ENCODE measurements at regions not wholly inside any gene's neighbourhood (a gene's known extent, or its start where the extent isn't known, plus 50 kb on each side); places are given as distances from the start of the nearest gene placed in this dataset.

GRCh38 chr3:157807280-157807679, 298.9 kb downstream of the SHOX2 start:
- peak; percentile 31 for DNase-seq (ENCODE audit: low spot score)

GRCh38 chr3:157805538-157805937, 300.7 kb downstream of the SHOX2 start:
- no peak for DNase-seq (ENCODE audit: low spot score)

GRCh38 chr3:157794771-157795170, 291.6 kb upstream of the VEPH1 start:
- DNase-seq (ENCODE audit: low spot score): peak; percentile 49

GRCh38 chr3:157793745-157794144, 290.5 kb upstream of the VEPH1 start:
- DNase-seq (ENCODE audit: low spot score): no peak

GRCh38 chr3:157789162-157789561, 285.9 kb upstream of the VEPH1 start:
- no peak for DNase-seq (ENCODE audit: low spot score)

GRCh38 chr3:157786618-157787017, 283.4 kb upstream of the VEPH1 start:
- peak; percentile 47 for DNase-seq (ENCODE audit: low spot score)

GRCh38 chr3:157786211-157786610, 283.0 kb upstream of the VEPH1 start:
- peak; percentile 75 for DNase-seq (ENCODE audit: low spot score)

- DNase-seq (ENCODE audit: low spot score): peak; percentile 81
These were observed 282.0 kb upstream of the VEPH1 start for GRCh38 chr3:157785102-157785826.

- DNase-seq (ENCODE audit: low spot score): no peak
These were observed 279.0 kb upstream of the VEPH1 start for GRCh38 chr3:157782236-157782635.

DNA sequence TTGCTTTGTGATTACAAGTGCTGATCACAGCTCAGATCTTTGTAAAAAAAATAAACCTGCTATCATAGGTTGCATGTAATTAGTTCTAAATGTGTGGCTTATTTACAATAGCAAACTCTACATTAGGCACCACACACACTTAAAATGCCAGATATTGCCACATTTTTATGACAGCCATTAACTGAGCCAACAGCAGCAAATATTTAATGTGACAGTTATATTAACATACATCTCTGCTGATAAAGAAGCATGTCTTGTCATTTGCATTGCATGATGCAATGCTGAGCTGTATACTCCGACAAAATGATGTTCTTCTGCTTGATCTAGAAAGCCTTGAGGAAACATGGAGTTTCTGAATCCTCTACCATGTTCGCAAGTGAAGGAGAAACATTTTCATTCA, 273.6 kb upstream of the VEPH1 start:
- no peak for DNase-seq (ENCODE audit: low spot score)

DNA sequence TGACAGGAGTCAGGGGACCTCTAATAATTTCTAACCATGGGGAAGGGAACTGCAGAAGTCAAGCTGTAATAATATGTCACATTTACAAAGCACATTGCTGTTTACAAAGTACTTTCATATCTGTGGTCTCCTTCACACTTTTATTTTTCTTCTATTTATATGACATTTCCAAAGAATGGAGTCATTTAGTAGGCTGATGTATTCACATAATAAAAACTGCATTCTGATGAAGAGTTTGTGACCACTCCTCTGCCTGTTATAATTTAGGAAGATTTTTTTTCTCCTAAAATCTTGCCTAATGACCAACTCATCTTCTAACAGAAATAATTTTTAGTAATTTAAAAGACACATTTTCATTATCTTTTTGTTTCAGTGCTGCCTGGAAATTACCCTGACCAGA, 272.2 kb upstream of the VEPH1 start:
- DNase-seq (ENCODE audit: low spot score): no peak

DNA sequence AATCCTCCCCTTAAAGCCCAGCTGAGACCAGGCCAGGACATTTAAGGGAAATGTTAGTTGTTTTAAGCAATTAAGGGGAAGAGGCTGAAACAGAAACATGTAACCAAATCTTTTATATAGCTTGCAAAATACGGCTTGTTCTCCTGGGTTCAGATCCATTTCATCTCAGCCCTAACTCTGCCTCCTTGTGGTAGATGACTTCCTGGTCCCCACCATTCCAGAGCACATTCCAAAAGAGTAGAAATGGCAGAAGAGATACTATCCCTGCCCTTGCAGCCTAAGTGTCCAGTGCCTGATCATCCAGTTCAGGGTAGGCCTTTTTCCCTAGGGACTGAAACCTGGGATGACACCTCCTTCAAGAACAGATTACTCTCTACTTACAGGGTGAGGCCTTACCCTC, 266.2 kb upstream of the VEPH1 start:
- no peak for DNase-seq (ENCODE audit: low spot score)

DNA sequence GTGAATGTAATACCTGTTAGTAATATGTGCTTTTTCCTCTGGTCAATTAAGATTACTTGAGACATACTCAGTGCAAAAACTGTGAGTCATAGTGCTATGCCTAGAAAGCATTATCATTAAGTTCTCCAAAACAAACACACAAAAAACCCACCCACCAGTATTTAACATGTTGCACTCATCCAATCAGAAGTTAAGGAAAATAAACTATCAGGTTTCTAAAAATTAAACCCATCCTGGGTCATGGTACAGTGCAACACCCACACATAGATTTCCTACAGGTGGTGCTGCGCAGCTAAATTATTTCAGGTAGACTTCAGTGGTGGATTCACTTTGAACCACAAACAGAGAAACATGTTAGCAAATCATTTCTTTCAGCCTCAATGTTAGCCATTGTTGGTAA, 264.4 kb upstream of the VEPH1 start:
- no peak for DNase-seq (ENCODE audit: low spot score)

DNA sequence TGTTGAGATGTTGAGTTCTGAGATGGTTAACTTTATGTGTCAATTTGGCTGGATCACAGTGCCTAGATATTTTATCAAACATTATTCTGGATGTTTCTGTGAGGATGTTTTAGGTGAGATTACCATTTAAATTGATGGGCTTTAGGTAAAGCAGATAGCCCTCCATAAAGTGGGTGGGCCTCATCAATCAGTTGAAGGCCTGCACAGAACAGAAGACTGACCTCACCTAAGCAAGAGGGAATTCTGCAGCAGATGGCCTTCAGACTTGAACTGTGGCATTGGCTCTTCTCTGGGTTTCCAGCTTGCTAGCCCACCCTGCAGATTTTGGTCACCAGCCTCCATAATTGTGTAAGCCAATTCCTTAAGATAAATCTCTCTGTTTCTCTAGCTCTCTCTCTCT, 260.4 kb upstream of the VEPH1 start:
- no peak for DNase-seq (ENCODE audit: low spot score)

- DNase-seq (ENCODE audit: low spot score): no peak
These were observed 256.1 kb upstream of the VEPH1 start for GRCh38 chr3:157759311-157759710.

GRCh38 chr3:157755233-157755632, 252.0 kb upstream of the VEPH1 start:
- no peak for DNase-seq (ENCODE audit: low spot score)

- DNase-seq (ENCODE audit: low spot score): peak; percentile 32
These were observed 251.2 kb upstream of the VEPH1 start for GRCh38 chr3:157754451-157754850.

DNA sequence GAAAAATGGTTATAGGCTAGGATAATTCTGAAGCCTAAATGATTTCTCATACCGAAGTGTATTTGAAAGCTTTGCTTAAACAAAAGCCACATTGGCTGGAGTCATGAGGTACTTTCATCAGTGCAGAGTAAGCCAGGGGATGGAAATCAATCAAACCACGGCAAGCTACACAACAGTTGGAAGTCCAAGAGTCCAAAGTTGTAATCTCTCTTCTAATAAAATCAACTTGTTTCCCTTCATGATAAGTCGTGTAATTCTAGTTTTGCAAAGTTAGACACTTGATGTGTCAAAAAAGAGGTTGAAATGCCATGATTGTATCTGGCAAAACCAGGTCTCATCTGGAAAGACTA, 250.5 kb upstream of the VEPH1 start:
- no peak for DNase-seq (ENCODE audit: low spot score)

DNA sequence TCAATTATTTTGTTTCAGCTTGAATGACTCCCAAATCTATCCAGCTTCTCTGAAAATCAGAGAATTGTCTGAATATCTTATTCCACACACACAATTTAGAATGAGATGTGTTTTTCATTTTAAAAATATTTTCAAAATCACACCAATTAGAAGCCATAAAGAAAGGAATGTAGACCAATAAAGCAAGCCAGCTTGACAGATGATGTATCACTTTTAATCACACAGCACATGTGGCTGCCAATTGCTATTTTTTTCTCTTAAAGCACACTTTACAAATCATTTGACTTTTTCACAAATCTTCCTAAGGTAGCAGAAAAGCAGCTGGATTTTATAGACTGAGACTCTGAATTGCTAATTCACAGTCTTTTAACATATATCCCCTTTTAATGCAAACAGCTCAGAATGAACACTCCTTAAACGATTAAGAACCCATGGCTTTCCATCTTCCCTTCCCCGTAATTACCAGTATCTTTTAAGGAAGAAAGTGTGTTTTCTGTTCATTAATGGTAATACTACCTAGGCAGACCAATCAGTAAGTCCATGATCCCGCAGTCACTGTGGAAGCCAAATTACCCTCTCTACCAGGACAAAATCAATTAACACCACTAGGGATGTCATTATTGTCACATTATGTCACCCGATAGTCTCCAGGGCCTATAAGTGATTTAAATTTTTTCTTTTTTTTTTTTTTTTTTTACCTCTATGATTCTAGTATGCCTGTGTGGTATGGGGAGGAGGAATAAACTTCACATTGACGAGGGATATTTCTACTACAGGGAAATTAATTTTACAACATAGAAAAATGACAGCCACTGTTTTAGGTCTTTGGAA, 250.0 kb upstream of the VEPH1 start:
- DNase-seq (ENCODE audit: low spot score): peak; percentile 33

DNA sequence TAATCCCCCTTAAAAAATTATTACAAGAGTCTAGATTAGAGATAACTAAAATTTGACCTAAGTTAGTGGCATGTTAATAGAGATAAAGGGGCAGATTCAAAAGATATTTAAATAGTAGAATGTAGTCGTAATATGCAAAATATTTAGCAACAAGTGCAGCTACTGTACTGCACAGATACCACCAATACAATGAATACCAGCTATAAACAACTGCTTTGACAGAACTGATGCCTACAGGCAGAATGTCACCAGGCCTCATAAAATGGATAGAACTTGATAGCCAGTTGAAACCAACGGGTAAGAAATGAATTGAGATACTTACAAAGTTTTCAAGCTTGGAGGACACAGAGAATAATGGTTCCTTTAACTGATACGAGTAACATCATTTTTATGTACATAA, 249.3 kb upstream of the VEPH1 start:
- no peak for DNase-seq (ENCODE audit: low spot score)

DNA sequence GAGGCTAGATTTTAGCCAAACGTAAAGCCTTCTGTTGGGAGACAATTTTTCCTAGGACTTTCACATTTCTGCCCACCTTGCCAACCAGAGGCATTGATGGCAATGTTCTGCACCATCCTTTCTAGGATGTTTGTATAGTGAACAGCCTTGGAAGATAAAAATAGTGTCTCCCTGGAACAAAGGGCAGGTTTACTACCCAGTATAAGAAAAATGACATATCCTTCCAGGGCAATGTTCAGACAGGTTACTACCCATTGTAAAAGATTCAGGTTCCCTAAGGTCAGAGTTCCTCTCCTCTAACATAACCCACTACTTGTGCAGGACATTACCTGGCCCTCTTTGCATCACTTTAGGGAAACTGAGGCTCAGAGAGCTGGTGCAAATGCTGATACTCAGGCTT, 248.2 kb upstream of the VEPH1 start:
- no peak for DNase-seq (ENCODE audit: low spot score)

- DNase-seq (ENCODE audit: low spot score): peak; percentile 30
These were observed 243.2 kb upstream of the VEPH1 start for GRCh38 chr3:157746391-157746790.

DNA sequence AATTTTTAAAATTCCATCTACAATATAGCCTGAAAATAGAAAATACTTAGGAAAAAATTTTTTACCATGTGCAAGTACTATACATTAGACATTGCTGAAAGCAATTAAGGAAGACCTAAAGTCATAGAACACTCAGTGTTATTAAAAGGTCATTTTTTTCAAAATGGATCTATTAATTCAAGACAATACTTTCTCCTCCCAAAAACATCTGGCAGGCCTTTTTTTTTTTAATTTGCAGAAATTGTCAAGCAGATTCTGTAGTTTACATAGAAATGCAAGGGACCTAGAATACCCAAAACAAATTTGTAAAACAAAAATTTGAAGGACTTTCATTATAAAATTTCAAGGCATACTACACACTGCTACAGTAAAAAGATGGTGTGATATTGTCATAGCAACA, 238.4 kb upstream of the VEPH1 start:
- no peak for DNase-seq (ENCODE audit: low spot score)

- no peak for DNase-seq (ENCODE audit: low spot score)
These were observed 235.2 kb upstream of the VEPH1 start for GRCh38 chr3:157738441-157738840.

All from AG20443 (cell line).